ENCODE measurements at regions not wholly inside any gene's neighbourhood (a gene's known extent, or its start where the extent isn't known, plus 50 kb on each side); places are given as distances from the start of the nearest gene placed in this dataset.

- no peaks in the 10 kb centered on the region for H3K9me3 ChIP-seq (ENCODE audit: low read depth)
- no peak for DNase-seq (ENCODE audit: low spot score)
- no peaks in the 10 kb centered on the region for H3K27me3 ChIP-seq
- no peaks in the 10 kb centered on the region for H3K79me2 ChIP-seq
- H2AFZ ChIP-seq: no peak overlapping the region
- TF ChIP-seq EZH2 (IDR thresholded peaks at IDR 0.05; ENCODE audit: borderline replicate concordance) (no peak), EZH2phosphoT487 (IDR thresholded peaks at IDR 0.05; ENCODE audit: low read depth, severe bottlenecking, unreplicated experiment) (no peak), CTCF (IDR thresholded peaks at IDR 0.05; ENCODE audit: poor library complexity) (no peak)
- H3K27ac ChIP-seq: no peak overlapping the region
- no peaks in the 10 kb centered on the region for H4K20me1 ChIP-seq (ENCODE audit: insufficient read depth, poor library complexity, severe bottlenecking)
- no peak overlapping the region for H3K4me3 ChIP-seq
- H3K9me2 ChIP-seq (replicated peaks; ENCODE audit: insufficient read depth): no peaks in the 10 kb centered on the region
- H3K36me3 ChIP-seq (replicated peaks; ENCODE audit: insufficient read depth, low read depth): no peaks in the 10 kb centered on the region
- WGBS (ENCODE audit: low lambda C conversion rate, missing lambda C conversion rate): 69% methylated on average over 2 of the region's 2 CpGs
- no peaks in the 10 kb centered on the region for H3K4me1 ChIP-seq (ENCODE audit: insufficient read depth)
- no peak overlapping the region for H3K4me2 ChIP-seq
Measured at GRCh38 chr20:22904386-22904785, 130.7 kb upstream of the SSTR4 start.

GRCh38 chr20:22904905-22905304, 130.2 kb upstream of the SSTR4 start:
- no peaks in the 10 kb centered on the region for H3K36me3 ChIP-seq (replicated peaks; ENCODE audit: insufficient read depth, low read depth)
- H2AFZ ChIP-seq: no peak overlapping the region
- DNase-seq (ENCODE audit: low spot score): no peak
- peak overlapping the region; percentile 0 for H3K27ac ChIP-seq
- H4K20me1 ChIP-seq (ENCODE audit: insufficient read depth, poor library complexity, severe bottlenecking): no peaks in the 10 kb centered on the region
- H3K79me2 ChIP-seq: no peaks in the 10 kb centered on the region
- no peaks in the 10 kb centered on the region for H3K9me3 ChIP-seq (ENCODE audit: low read depth)
- no peak overlapping the region for H3K4me3 ChIP-seq
- 47% methylated on average over 2 of the region's 2 CpGs for WGBS (ENCODE audit: low lambda C conversion rate, missing lambda C conversion rate)
- H3K4me2 ChIP-seq: no peak overlapping the region
- no peaks in the 10 kb centered on the region for H3K4me1 ChIP-seq (ENCODE audit: insufficient read depth)
- no peak for TF ChIP-seq EZH2phosphoT487 (IDR thresholded peaks at IDR 0.05; ENCODE audit: low read depth, severe bottlenecking, unreplicated experiment)
- TF ChIP-seq EZH2 (IDR thresholded peaks at IDR 0.05; ENCODE audit: borderline replicate concordance): no peak
- TF ChIP-seq CTCF (IDR thresholded peaks at IDR 0.05; ENCODE audit: poor library complexity): no peak
- no peaks in the 10 kb centered on the region for H3K9me2 ChIP-seq (replicated peaks; ENCODE audit: insufficient read depth)
- H3K27me3 ChIP-seq: no peaks in the 10 kb centered on the region

- TF ChIP-seq EZH2phosphoT487 (IDR thresholded peaks at IDR 0.05; ENCODE audit: low read depth, severe bottlenecking, unreplicated experiment) (no peak), CTCF (IDR thresholded peaks at IDR 0.05; ENCODE audit: poor library complexity) (no peak), EZH2 (IDR thresholded peaks at IDR 0.05; ENCODE audit: borderline replicate concordance) (no peak)
- no peaks in the 10 kb centered on the region for H3K36me3 ChIP-seq (replicated peaks; ENCODE audit: insufficient read depth, low read depth)
- DNase-seq (ENCODE audit: low spot score): no peak
- no peak overlapping the region for H3K27ac ChIP-seq
- no peaks in the 10 kb centered on the region for H3K9me3 ChIP-seq (ENCODE audit: low read depth)
- no peak overlapping the region for H2AFZ ChIP-seq
- no peaks in the 10 kb centered on the region for H4K20me1 ChIP-seq (ENCODE audit: insufficient read depth, poor library complexity, severe bottlenecking)
- no peaks in the 10 kb centered on the region for H3K79me2 ChIP-seq
- H3K4me2 ChIP-seq: no peak overlapping the region
- H3K4me3 ChIP-seq: no peak overlapping the region
- no peaks in the 10 kb centered on the region for H3K9me2 ChIP-seq (replicated peaks; ENCODE audit: insufficient read depth)
- H3K4me1 ChIP-seq (ENCODE audit: insufficient read depth): no peaks in the 10 kb centered on the region
- WGBS (ENCODE audit: low lambda C conversion rate, missing lambda C conversion rate): 75% methylated on average over 10 of the region's 10 CpGs
- H3K27me3 ChIP-seq: no peaks in the 10 kb centered on the region
Measured at GRCh38 chr20:22905658-22906057, 129.5 kb upstream of the SSTR4 start.

GRCh38 chr20:22908437-22908836, 126.7 kb upstream of the SSTR4 start:
- Histone ChIP-seq H3K4me2 (no peak overlapping the region), H4K20me1 (ENCODE audit: insufficient read depth, poor library complexity, severe bottlenecking) (no peaks in the 10 kb centered on the region), H3K79me2 (no peaks in the 10 kb centered on the region), H3K9me3 (ENCODE audit: low read depth) (no peaks in the 10 kb centered on the region), H3K36me3 (replicated peaks; ENCODE audit: insufficient read depth, low read depth) (no peaks in the 10 kb centered on the region), H3K27ac (no peak overlapping the region), H3K4me3 (no peak overlapping the region), H3K27me3 (no peaks in the 10 kb centered on the region), H3K9me2 (replicated peaks; ENCODE audit: insufficient read depth) (no peaks in the 10 kb centered on the region), H3K4me1 (ENCODE audit: insufficient read depth) (no peaks in the 10 kb centered on the region), H2AFZ (no peak overlapping the region)
- no peak for DNase-seq (ENCODE audit: low spot score)
- TF ChIP-seq EZH2 (IDR thresholded peaks at IDR 0.05; ENCODE audit: borderline replicate concordance) (no peak), CTCF (IDR thresholded peaks at IDR 0.05; ENCODE audit: poor library complexity) (no peak), EZH2phosphoT487 (IDR thresholded peaks at IDR 0.05; ENCODE audit: low read depth, severe bottlenecking, unreplicated experiment) (no peak)
- 81% methylated on average over 3 of the region's 3 CpGs for WGBS (ENCODE audit: low lambda C conversion rate, missing lambda C conversion rate)

Measured in hepatocyte (in vitro differentiated cells).